ENCODE measurements at regions not wholly inside any gene's neighbourhood (a gene's known extent, or its start where the extent isn't known, plus 50 kb on each side); places are given as distances from the start of the nearest gene placed in this dataset.

DNA sequence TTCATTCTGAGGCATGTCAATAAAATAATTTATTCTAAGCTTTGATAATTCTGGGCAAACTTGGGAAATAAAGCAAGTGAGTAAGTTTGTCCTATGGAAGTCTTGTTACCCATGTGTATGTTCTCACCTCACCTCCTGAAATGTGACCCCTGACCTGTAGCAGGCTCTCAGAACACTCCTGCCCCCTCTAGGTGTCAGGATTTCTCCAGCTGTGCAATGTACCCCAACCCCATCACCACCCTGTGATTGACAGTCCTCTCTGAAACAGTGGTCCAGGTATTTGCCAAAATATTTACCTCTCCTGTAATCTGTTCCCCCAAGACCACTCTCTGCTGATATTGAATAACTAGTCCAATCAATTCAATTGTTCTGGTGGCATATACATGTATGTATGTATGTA is 122.6 kb upstream of the PTER start:
- DNase-seq, result no peak
- Mint-ChIP-seq H3K4me1 (no peaks in the 10 kb centered on the region), H3K4me3 (no peak overlapping the region), H3K36me3 (no peaks in the 10 kb centered on the region), H3K27me3 (peaks cover 4% of the 10 kb centered on the region), H3K27ac (no peak overlapping the region), H3K9me3 (peaks cover 8% of the 10 kb centered on the region)

DNA sequence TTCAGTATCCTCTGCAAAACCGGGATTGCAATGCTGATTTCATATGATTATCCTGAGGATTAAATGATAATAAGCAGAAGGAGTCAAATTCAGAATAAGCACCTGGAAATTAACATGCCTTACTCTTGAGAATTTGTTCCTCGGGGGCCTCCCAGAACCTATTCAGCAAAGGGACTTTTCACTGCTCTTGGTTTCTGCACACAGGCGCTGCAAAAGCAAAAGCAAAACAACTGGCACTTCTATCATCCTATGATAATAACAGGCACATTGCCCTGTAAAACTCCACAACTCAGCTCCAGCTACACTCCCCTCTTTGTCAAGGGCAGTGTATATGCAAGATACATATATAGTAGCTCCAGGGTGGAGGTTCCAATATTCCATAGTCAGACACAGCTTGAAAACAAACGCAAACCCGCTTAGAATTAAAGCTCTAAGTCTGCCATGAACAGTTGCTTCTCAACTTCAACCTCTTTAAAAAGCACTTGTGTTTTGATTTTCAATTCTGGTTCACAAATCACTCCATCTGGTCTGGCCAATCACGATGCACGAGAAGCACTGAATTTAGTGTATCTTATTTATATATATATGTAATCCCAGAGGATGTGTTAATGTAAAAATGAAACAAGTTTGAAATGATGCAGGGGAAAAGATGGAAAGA is 119.9 kb upstream of the PTER start:
- Mint-ChIP-seq H3K27ac (no peak overlapping the region), H3K27me3 (peaks cover 4% of the 10 kb centered on the region), H3K4me1 (no peaks in the 10 kb centered on the region), H3K9me3 (no peaks in the 10 kb centered on the region), H3K4me3 (no peak overlapping the region), H3K36me3 (no peaks in the 10 kb centered on the region)
- DNase-seq, result no peak

DNA sequence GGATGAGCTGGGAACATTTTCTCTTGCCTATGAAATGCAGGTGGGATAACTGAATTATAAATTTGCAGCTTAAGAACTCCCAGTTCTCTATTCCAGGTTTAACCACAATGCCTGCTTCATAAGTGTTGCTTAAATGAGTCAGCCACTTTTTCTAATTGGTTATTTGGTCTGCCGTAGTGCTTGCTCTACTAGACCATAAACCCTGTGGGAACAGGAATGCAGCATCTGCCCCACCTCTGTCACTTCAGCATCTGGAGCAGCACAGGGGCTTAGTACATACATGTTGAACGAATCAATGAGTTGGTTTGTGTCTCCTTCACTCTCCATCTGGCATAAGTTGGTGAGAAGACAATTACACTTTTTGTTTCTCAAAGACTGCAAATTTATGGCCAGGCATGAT is 95.2 kb upstream of the PTER start:
- H3K9me3 Mint-ChIP-seq, result no peaks in the 10 kb centered on the region
- no peak overlapping the region for H3K4me3 Mint-ChIP-seq
- no peak overlapping the region for H3K27ac Mint-ChIP-seq
- no peak for DNase-seq
- H3K4me1 Mint-ChIP-seq, result no peaks in the 10 kb centered on the region
- no peaks in the 10 kb centered on the region for H3K36me3 Mint-ChIP-seq
- H3K27me3 Mint-ChIP-seq, result no peaks in the 10 kb centered on the region

DNA sequence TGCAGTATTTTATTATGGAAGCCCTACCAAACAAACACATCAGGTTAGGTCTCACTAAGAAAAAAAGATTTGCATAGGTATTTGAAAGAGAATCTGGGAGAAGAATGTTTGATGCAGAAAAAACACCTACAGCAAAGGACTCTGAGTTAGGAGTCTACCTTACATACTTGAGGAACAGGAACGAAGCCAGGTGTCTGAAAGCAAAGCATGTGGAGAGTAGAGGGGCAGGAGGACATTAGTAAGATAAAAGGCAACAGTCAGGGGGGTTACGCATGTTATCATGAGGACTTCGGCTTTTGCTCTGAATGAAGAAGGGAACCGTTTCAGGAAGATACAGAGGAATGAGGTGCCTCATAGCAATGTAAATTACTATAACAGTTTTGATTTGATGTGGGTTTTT is 87.9 kb upstream of the PTER start:
- H3K4me3 Mint-ChIP-seq, result no peak overlapping the region
- H3K9me3 Mint-ChIP-seq, result peaks cover 1% of the 10 kb centered on the region
- no peak overlapping the region for H3K27ac Mint-ChIP-seq
- H3K27me3 Mint-ChIP-seq, result peaks cover 11% of the 10 kb centered on the region
- H3K4me1 Mint-ChIP-seq, result no peaks in the 10 kb centered on the region
- DNase-seq, result no peak
- no peaks in the 10 kb centered on the region for H3K36me3 Mint-ChIP-seq

DNA sequence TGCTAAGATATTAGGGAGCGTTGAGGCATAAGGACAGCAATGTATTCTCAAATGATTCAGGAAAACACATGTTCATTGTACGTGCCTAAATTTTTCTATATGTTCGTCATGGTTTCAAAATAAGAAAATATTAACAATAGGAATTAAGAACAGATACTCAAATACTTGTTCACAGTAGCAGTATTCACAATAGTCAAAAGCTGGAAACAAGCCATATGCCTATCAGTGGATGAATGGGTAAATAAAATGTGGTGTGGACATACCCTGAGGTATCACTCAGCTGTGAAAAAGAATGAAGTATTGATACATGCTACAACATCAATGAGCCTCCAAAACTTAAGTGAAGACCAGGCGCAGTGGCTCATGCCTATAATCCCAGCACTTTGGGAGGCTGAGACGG is 84.7 kb upstream of the PTER start:
- no peak overlapping the region for H3K4me3 Mint-ChIP-seq
- peaks cover 11% of the 10 kb centered on the region for H3K27me3 Mint-ChIP-seq
- DNase-seq, result no peak
- no peaks in the 10 kb centered on the region for H3K36me3 Mint-ChIP-seq
- H3K27ac Mint-ChIP-seq, result no peak overlapping the region
- H3K4me1 Mint-ChIP-seq, result no peaks in the 10 kb centered on the region
- peaks cover 1% of the 10 kb centered on the region for H3K9me3 Mint-ChIP-seq

DNA sequence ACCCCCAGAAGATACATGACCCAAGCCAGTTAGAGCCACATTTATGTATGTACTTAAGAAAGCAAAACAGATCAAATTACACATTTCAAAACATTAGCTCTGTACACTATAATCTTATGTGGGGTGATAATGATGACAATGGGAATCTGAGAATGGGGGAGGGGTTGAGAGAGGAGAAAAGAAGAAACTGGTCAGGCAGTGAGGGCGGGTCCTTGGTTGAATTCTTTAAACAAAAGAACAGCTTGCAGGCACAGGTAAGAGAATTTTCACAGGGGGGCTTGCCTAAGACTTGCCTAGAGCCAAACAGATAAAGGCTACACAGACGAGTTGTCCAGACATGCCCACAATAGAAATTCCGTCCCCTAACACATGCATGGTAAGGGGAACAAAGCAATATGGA is 76.8 kb upstream of the PTER start:
- Mint-ChIP-seq H3K9me3 (peaks cover 5% of the 10 kb centered on the region), H3K4me3 (no peak overlapping the region), H3K4me1 (no peaks in the 10 kb centered on the region), H3K27ac (no peak overlapping the region), H3K27me3 (peaks cover 9% of the 10 kb centered on the region), H3K36me3 (no peaks in the 10 kb centered on the region)
- DNase-seq, result no peak

DNA sequence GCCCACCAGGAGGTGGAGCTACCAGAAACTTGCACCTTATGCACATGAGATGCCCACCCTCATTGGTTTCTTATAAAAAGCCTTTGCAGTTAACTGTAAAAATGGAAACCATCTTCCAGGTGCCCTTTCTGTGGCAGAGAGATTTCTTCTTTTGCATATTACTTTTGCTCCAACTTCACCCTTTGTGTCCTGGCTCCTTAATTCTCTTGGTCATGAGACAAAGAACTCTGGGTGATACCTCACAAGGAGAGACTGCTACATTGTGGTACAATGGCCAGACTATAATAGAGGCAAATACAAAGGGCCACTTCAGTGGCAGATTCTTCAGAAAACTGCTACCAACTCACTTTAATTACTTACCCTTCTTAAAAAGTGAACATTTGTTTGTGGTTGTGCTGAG is 76.4 kb upstream of the PTER start:
- Mint-ChIP-seq H3K4me1 (no peaks in the 10 kb centered on the region), H3K27ac (no peak overlapping the region), H3K36me3 (no peaks in the 10 kb centered on the region), H3K9me3 (peaks cover 5% of the 10 kb centered on the region), H3K4me3 (no peak overlapping the region), H3K27me3 (peaks cover 9% of the 10 kb centered on the region)
- DNase-seq, result no peak

DNA sequence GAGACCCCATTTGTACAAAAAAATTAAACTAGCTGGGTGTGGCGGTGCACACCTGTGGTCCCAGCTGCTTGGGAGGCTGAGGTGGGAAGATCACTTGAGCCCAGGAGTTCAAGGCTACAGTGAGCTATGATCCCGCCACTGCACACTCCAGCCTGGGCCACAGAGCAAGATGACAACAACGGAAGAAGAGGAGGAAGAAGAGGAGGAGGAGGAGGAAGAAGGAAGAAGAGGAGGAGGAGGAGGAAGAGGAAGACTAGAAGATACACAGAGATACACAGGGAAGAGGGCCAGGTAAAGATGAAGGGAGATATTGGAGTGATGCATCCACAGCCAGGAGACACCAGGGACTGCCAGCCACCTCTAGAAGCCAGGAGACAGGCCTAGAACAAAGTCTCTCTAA is 75.7 kb upstream of the PTER start:
- H3K27ac Mint-ChIP-seq, result no peak overlapping the region
- H3K9me3 Mint-ChIP-seq, result peaks cover 5% of the 10 kb centered on the region
- H3K27me3 Mint-ChIP-seq, result peaks cover 9% of the 10 kb centered on the region
- H3K36me3 Mint-ChIP-seq, result no peaks in the 10 kb centered on the region
- DNase-seq, result no peak
- no peak overlapping the region for H3K4me3 Mint-ChIP-seq
- H3K4me1 Mint-ChIP-seq, result no peaks in the 10 kb centered on the region

DNA sequence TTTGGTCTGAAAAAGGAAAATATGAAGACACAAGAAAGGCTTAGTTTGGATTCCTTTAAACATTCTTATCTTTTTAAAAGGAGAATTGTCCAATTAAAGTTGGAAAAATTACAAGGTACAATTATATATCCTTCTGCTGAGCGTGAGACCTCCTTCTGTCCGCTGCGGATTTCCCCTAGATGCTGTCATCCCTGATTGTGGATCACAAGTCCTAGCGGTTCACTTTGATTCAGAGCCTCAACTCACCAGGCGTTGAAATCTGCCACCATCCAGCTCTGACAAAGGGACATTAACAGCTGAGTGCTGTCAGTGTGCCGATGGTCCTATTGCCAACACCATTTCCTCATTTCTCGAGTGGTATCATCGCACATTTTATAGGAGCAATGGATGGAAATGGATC is 73.1 kb upstream of the PTER start:
- H3K27ac Mint-ChIP-seq, result no peak overlapping the region
- H3K4me3 Mint-ChIP-seq, result no peak overlapping the region
- H3K27me3 Mint-ChIP-seq, result peaks cover 14% of the 10 kb centered on the region
- no peak for DNase-seq
- peaks cover 5% of the 10 kb centered on the region for H3K9me3 Mint-ChIP-seq
- no peaks in the 10 kb centered on the region for H3K36me3 Mint-ChIP-seq
- H3K4me1 Mint-ChIP-seq, result no peaks in the 10 kb centered on the region

DNA sequence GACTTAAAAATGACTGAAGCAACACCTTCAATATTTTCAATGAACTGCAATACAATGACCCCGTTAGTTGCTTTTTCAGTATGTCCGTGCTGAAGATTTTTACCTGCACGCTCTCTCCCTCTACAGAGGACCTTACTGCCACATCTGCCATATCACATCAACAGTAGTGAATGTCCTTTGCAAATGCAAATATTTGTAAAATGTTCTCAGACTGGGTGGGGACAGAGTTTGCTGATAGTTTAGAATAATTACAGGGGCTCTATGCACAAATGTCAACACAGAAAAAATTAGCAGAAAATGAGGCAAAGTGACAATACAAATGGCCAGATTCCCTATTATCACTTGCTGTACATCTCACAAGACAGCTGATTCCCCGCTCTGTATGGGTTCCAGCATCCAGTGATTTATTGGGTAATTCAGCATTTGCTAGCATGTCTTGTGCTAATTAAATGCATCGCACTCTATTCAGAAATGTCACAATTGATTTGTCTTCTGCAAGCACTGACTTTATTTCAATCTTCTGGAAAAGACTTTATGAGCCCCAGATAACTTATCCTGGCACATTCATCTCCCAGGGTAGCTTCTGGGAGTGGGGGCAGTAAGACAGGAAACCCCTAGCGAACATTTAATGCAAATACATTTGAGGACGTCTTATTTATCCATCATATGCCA is 69.1 kb upstream of the PTER start:
- Mint-ChIP-seq H3K27ac (no peak overlapping the region), H3K4me3 (no peak overlapping the region), H3K27me3 (peaks cover 18% of the 10 kb centered on the region), H3K4me1 (no peaks in the 10 kb centered on the region), H3K9me3 (peaks cover 1% of the 10 kb centered on the region), H3K36me3 (no peaks in the 10 kb centered on the region)
- no peak for DNase-seq

DNA sequence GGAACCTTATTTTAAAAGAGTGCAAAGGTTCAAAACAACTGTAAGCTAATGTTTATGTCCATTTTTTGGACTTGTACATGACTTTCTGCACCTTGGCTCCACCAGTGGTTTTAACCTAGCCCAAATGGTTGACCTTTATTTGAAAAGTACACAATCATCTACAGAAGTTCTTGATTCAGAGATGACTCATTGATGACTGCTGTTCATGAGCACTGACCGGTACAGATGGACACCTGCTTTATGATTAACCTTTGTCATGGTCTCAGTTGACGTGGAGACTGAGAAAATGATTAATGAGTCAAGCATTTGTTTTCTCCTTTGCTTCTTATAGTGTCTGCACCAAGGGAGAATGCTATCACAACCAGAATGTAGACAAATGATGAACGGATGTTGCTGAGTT is 55.7 kb upstream of the PTER start:
- H3K4me3 Mint-ChIP-seq, result no peak overlapping the region
- H3K9me3 Mint-ChIP-seq, result no peaks in the 10 kb centered on the region
- H3K27me3 Mint-ChIP-seq, result peaks cover 9% of the 10 kb centered on the region
- no peaks in the 10 kb centered on the region for H3K4me1 Mint-ChIP-seq
- no peak overlapping the region for H3K27ac Mint-ChIP-seq
- no peaks in the 10 kb centered on the region for H3K36me3 Mint-ChIP-seq
- DNase-seq, result no peak

DNA sequence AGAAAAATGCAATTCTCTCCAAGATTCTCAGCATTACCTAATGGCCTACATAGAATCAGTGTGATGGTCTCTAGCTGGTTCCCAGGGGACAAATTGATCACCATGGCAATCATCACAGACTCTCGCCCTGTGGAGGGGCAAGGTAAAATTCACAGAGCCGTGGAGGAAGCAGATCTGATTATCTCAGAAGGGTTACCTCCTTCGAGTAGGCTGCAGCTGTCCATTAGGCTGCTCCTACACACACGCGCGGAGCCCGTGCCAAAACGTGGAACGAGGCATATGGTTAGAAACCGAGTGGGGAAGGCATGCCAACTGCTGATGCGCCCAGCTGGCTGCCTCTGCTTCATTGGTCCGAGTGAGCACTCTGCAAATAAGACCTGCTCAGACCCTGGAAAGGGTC is 52.8 kb upstream of the PTER start:
- Mint-ChIP-seq H3K27me3 (no peaks in the 10 kb centered on the region), H3K36me3 (no peaks in the 10 kb centered on the region), H3K9me3 (no peaks in the 10 kb centered on the region), H3K27ac (no peak overlapping the region), H3K4me1 (no peaks in the 10 kb centered on the region), H3K4me3 (no peak overlapping the region)
- no peak for DNase-seq

DNA sequence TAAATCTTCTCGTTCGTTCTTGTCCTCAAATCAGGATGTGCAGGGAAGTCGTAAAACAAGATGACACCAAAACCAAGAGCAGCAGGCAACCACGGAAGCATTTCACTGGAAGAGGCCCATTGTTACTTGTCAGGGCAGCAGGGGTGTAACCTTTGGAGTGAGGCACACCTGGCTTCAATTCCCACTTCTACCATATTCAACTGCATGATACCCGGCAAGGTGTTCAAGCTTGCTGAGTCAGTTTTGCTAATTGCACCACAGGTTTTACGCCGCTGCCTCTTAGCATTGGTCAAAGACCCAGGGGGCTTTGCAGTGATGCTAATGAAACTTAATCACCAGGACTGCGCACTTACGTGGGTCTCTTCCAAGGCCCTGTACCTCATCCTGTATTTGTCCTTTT is 50.0 kb upstream of the PTER start:
- Mint-ChIP-seq H3K9me3 (no peaks in the 10 kb centered on the region), H3K27ac (no peak overlapping the region), H3K27me3 (peaks cover 5% of the 10 kb centered on the region), H3K4me1 (no peaks in the 10 kb centered on the region), H3K4me3 (no peak overlapping the region), H3K36me3 (no peaks in the 10 kb centered on the region)
- DNase-seq, result no peak

Measured in activated naive CD8-positive, alpha-beta T cell treated with anti-CD3 and anti-CD28 coated beads for 36 hours (primary cell).